NAMALWA (cell line): ENCODE measurements at regions not wholly inside any gene's neighbourhood (a gene's known extent, or its start where the extent isn't known, plus 50 kb on each side); places are given as distances from the start of the nearest gene placed in this dataset.

ENCODE experiments used
- DNase-seq: peaks from one replicate; pipeline ENCODE4 v3.0.0-alpha.2; 2015; ENCODE audit warnings: low spot score

GRCh38 chr3:55341502-55342031, 145.5 kb downstream of the WNT5A start:
- DNase-seq = no peak

GRCh38 chr3:55339819-55340218, 147.3 kb downstream of the WNT5A start:
- DNase-seq = no peak

- no peak for DNase-seq
These were observed 147.7 kb downstream of the WNT5A start for GRCh38 chr3:55339390-55339789.

- no peak for DNase-seq
These were observed 149.4 kb downstream of the WNT5A start for GRCh38 chr3:55337641-55338180.

- DNase-seq = no peak
These were observed 153.2 kb downstream of the WNT5A start for GRCh38 chr3:55333923-55334322.

- no peak for DNase-seq
These were observed 154.1 kb downstream of the WNT5A start for GRCh38 chr3:55333046-55333445.

- DNase-seq = no peak
These were observed 154.9 kb downstream of the WNT5A start for GRCh38 chr3:55332176-55332575.

- DNase-seq = no peak
These were observed 155.6 kb downstream of the WNT5A start for GRCh38 chr3:55331524-55331923.

GRCh38 chr3:55330756-55331155, 156.3 kb downstream of the WNT5A start:
- DNase-seq = no peak

- no peak for DNase-seq
These were observed 156.8 kb downstream of the WNT5A start for GRCh38 chr3:55330355-55330754.

GRCh38 chr3:55329849-55330248, 157.3 kb downstream of the WNT5A start:
- DNase-seq = no peak

- no peak for DNase-seq
These were observed 159.8 kb downstream of the WNT5A start for GRCh38 chr3:55327131-55327920.

GRCh38 chr3:55322638-55323037, 164.5 kb downstream of the WNT5A start:
- DNase-seq = no peak

- no peak for DNase-seq
These were observed 166.2 kb downstream of the WNT5A start for GRCh38 chr3:55320928-55321327.

- no peak for DNase-seq
These were observed 171.7 kb downstream of the WNT5A start for GRCh38 chr3:55315396-55315795.

GRCh38 chr3:55313666-55314065, 173.4 kb downstream of the WNT5A start:
- no peak for DNase-seq

- no peak for DNase-seq
These were observed 177.8 kb downstream of the WNT5A start for GRCh38 chr3:55309336-55309735.

- no peak for DNase-seq
These were observed 179.5 kb downstream of the WNT5A start for GRCh38 chr3:55307622-55308021.

- no peak for DNase-seq
These were observed 181.2 kb downstream of the WNT5A start for GRCh38 chr3:55305696-55306485.

- DNase-seq = no peak
These were observed 186.4 kb downstream of the WNT5A start for GRCh38 chr3:55300701-55301100.

GRCh38 chr3:55297706-55298105, 189.4 kb downstream of the WNT5A start:
- DNase-seq = no peak

GRCh38 chr3:55297245-55297644, 189.9 kb downstream of the WNT5A start:
- DNase-seq = no peak

- DNase-seq = no peak
These were observed 190.3 kb downstream of the WNT5A start for GRCh38 chr3:55296791-55297190.
